Hepatic stellate cell (primary cell): ENCODE measurements at regions not wholly inside any gene's neighbourhood (a gene's known extent, or its start where the extent isn't known, plus 50 kb on each side); places are given as distances from the start of the nearest gene placed in this dataset.

Source experiments
- DNase-seq: peaks from one replicate; pipeline ENCODE4 v3.0.0; 2011; ENCODE audit warnings: low spot score

GRCh38 chr4:107166181-107166580 is 130.1 kb upstream of the DKK2 start:
- DNase-seq, result no peak

DNA sequence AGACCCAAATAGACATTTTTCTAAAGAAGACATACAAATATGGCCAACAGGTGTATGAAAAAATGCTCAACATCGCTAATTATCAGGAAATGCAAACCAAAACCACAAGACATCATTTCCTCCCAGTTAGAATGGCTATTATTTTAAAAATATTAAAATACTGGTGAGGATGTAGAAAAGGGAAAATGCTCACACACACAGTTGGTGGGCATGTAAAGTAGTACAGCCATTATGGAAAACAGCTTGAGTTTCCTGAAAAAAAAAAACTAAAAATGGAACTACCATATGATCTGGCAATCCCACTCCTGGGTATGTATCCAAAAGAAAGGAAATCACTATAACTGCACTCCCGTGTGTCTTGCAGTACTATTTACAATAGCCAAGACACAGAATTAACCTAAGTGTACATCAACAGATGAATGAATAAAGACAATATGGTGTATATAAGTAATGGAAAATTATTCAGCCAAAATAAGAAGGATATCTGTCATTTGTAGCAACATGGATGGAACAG is 128.9 kb upstream of the DKK2 start:
- no peak for DNase-seq

- DNase-seq, result no peak
Observed at GRCh38 chr4:107156443-107156842, 120.3 kb upstream of the DKK2 start.

DNA sequence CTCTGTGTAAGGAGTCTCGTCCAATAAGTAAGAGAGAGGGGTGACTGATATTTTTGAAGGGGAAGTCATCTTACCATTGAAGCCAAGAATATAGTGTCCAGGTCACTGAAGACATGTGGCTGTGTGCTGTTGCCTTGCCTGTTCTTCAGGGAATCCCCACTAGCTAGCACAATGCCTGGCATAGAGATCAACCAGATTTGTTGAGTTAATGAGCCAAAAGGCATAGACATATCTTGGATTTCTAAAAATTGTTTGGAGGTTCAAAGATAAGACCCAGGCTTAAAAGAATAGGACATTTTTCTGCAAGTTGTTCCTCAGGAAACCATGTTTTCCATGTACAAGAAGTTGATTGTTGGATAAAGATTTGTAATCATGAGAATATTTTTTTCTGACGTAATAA is 119.3 kb upstream of the DKK2 start:
- DNase-seq, result no peak

DNA sequence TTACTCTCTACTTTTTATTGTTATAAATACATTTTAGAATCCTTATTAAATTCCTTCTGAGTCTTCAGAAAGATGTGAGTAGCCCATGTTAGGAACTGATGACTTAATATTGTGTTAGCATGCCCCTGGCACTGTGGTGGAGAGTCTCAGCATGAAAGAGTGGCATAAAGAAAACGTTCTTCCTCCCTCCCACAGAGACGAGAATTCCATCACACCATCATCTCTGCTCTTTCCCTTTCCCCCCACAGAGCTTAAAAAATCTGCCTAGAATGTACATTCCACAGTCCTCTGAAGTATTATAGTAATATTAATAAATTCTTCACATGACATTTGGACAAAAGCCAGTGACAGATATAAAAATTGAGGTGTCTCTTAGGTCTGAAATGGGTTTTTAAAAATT is 117.8 kb upstream of the DKK2 start:
- DNase-seq, result no peak

- no peak for DNase-seq
Observed at GRCh38 chr4:107153228-107153627, 117.1 kb upstream of the DKK2 start.

GRCh38 chr4:107151173-107151572 is 115.1 kb upstream of the DKK2 start:
- DNase-seq, result no peak

DNA sequence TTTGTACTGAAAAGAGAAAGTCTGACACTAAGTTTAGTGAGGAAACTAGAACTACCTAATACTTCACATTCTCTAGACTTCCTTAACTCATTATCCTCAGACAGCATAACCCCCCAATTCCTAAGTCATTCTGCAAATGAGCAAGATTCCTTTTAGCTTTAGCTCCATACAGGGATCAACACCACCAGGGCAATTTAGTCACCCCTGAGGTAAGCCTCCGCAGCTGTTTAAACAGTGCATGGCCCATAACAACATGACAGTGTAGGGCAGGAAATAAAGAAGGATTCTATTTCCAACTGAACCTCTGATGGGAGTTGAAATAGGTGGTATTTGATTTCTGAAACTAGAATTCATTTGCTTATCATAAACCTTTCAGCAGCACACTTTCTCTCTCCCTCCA is 112.8 kb upstream of the DKK2 start:
- no peak for DNase-seq

DNA sequence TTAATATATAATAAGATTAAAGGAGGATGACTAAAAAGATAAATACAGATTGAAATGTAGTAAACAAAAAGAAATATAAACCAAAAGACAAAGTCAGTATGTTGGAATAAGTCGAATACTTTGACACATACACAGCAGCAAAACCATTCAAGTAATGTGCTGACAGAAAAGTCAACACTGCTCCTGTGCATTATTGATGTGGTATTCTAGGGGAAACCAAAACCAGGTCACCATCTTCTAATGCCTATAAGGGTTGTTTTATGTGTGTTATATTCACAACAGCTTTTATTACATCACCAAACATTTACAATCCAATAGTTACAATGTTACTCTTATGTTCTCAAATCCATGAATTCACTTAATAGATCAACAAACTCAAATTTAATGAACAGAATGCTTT is 111.8 kb upstream of the DKK2 start:
- no peak for DNase-seq

GRCh38 chr4:107138433-107138832 is 102.3 kb upstream of the DKK2 start:
- no peak for DNase-seq

DNA sequence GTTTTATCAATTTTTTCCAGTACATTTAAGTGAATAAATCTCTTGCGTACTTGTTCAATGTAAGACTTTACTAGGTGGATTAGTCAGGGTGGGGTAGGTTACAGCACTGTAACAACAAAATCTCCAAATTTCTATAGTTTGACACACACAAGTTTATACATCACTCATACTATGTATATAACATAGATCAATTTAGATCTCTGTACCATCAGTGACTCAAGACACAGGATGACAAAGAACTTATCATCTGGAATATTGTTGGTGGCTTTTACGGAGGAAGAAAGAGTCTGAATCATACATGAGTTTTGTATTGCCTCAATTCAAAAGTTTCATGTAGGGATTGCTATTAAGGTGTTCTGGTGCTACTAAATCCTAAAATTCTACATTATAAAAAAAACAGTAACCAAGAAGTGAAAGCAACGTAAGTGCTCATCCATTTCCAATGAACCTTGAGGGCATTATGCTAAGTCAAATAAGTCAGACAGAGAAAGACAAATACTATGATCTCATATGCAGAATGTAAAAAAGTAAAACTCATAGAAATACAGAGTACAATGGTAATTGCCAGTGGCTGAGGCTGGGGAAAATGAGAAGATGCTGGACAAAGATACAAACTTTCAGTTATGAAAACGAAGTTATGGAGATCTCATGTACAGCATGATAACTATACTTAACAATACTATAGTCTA is 98.0 kb upstream of the DKK2 start:
- no peak for DNase-seq

- DNase-seq, result no peak
Observed at GRCh38 chr4:107131295-107131694, 95.2 kb upstream of the DKK2 start.

DNA sequence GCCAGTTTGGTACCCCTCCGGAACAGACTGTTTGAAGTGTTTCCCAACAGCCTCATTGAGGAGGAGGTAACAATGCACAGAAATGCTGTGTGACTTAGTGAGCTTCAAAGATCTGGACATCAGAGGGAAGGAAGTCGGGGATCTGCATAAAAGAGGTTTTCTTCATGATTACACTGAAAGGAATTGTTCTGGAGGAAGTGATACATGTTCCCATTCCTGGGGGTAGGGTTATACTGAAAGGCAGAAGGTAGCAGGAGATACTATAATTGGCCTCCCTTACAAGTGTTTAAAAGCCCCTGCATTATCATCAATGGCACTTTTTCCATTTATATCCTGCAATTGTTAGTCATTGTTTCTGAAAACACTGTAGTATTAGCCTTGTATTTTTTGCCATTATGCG is 94.0 kb upstream of the DKK2 start:
- no peak for DNase-seq

DNA sequence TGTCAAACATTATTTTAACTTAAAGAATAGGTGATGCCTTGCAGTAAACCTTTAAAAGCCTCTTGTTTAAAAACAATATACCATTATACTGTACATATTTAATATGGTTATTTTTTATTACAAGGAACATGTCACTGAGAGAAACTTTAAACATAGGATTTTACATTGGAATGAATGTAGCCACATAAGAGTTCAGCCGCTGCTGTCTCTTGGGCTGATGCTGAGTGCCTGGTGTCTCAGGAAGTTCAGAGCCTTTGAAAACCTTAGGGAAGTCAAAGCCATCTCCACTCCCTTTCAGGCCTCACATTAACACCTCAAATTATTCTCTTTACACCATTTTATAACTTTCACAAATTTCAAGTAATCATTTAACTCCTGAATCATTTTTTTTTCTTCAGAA is 93.5 kb upstream of the DKK2 start:
- DNase-seq, result no peak

- DNase-seq, result no peak
Observed at GRCh38 chr4:107129076-107129475, 93.0 kb upstream of the DKK2 start.

DNA sequence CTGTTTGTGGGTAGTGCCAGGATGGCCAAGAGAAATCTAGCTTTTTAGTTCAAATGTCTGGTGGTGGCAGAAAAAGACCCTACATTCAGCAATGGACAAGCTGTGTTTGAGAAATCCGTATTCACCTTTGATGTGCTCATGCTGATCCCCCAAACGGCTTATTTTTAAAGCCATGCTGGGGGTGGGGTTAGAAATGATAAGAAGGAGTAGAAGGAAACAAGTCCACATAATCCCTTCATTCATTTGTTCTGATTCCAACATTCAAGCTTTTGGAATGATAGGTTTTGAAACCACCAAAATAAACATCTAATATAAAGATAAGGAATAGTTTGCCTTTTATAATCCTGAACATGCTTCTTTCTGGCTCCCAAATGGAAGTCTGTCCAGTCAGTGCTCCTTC is 92.0 kb upstream of the DKK2 start:
- no peak for DNase-seq

GRCh38 chr4:107125496-107125895 is 89.4 kb upstream of the DKK2 start:
- DNase-seq, result no peak

DNA sequence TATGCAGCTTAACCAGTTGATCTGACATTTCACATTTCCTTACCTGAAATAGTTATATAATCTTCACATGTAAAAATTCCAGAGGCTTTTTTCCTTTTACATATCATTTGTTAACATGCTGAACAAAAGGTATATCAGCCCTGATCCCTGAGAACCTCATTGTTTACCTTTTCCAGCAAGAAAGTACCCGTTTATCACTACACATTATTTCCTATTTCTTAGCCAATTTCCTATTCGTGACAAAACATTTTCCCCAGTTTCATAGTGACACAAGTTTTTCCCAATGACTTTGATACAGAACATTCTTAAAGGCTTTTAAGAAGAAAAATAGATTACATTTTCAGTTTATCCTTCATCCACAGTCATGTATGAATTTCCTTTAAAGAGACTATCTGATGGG is 86.6 kb upstream of the DKK2 start:
- no peak for DNase-seq

- DNase-seq, result peak; percentile 4
Observed at GRCh38 chr4:107120661-107121060, 84.5 kb upstream of the DKK2 start.

GRCh38 chr4:107117726-107118125 is 81.6 kb upstream of the DKK2 start:
- DNase-seq, result no peak

- DNase-seq, result no peak
Observed at GRCh38 chr4:107115185-107115847, 79.2 kb upstream of the DKK2 start.

DNA sequence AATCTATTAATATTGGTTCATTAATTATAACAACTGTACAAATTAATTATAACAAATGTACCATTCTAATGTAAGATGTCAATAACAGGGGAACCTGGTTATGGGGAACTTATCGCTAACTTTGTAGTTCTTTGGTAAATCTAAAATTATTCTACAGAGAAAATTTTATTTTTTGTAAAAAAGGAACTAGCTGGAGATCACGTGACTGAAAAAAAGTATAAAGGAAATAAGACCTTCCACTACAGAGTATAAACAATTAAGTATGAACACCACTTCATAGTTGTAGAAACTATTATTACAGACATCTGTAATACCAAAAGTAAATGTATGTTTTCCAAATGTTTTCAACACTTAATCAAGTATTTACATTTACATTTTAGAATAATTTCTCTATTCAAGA is 77.9 kb upstream of the DKK2 start:
- no peak for DNase-seq

GRCh38 chr4:107098401-107098800 is 62.3 kb upstream of the DKK2 start:
- no peak for DNase-seq

- DNase-seq, result no peak
Observed at GRCh38 chr4:107094976-107095375, 58.9 kb upstream of the DKK2 start.
